ENCODE measurements at regions not wholly inside any gene's neighbourhood (a gene's known extent, or its start where the extent isn't known, plus 50 kb on each side); places are given as distances from the start of the nearest gene placed in this dataset.
A peak's percentile ranks its signal among the peaks of the same experiment; 100 is the strongest.

GRCh38 chr3:182172534-182172933, 460.8 kb downstream of the SOX2 start:
- H3K27me3 ChIP-seq (ENCODE audit: control insufficient read depth, insufficient read depth, low read length, poor library complexity, severe bottlenecking) = peaks cover 65% of the 10 kb centered on the region
- 74 to 92% methylated on average over 2 to 4 of the region's 4 CpGs for WGBS, 2 experiments (ENCODE audit: insufficient coverage in 1 of 2, insufficient read length in 1 of 2)

DNA sequence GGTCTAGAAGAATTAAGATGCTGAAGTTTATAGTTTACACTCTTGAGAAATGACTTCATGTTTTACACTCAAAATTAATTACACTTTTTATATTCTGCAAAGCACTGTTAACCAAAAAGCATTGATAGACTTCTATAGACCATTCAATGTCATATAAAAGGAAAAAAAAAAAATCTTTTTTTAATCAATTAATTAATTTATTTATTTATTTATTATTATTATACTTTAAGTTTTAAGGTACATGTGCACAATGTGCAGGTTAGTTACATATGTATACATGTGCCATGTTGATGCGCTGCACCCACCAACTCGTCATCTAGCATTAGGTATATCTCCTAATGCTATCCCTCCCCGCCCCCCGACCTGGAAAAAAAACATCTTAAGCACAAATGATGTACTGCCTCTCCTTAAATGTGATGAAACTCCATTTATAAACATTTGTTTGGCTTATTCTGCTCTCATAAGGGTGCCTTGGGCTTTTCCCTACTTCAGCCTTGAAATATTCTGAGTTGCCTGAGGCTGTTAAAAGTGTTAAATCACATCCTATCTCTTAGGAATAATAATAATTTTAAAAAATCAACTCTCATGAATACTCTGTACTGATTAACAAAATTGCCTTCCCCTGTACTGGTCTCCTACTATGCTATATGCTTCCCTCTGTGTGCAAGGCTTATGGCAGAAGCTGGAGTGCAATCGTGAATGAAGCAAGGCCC, 466.9 kb downstream of the SOX2 start:
- no peaks in the 10 kb centered on the region for H3K9me3 Mint-ChIP-seq

More at GRCh38 chr3:182172534-182172933, 460.8 kb downstream of the SOX2 start:
- H3K9me3 ChIP-seq (ENCODE audit: control insufficient read depth, low read length) = no peaks in the 10 kb centered on the region
- no peaks in the 10 kb centered on the region for H3K36me3 Mint-ChIP-seq (ENCODE audit: low read depth)
- no peaks in the 10 kb centered on the region for H3K36me3 ChIP-seq (ENCODE audit: control insufficient read depth, insufficient read depth, low read length)
- H3K4me1 ChIP-seq (ENCODE audit: control insufficient read depth, insufficient read depth, low read length) = no peaks in the 10 kb centered on the region
- no peak overlapping the region for H3K27ac ChIP-seq (ENCODE audit: low read depth, low read length)
- H3K4me1 Mint-ChIP-seq = peaks cover 4% of the 10 kb centered on the region
- H3K9me3 Mint-ChIP-seq = no peaks in the 10 kb centered on the region
- H3K9ac ChIP-seq (ENCODE audit: extremely low read depth, low read length, poor library complexity, severe bottlenecking) = no peak overlapping the region
- no peak overlapping the region for H3K4me3 ChIP-seq (ENCODE audit: low read length)
- no peak overlapping the region for H3K4me3 Mint-ChIP-seq
- peak; percentile 62 for DNase-seq
- TF ChIP-seq, protein P1, sequence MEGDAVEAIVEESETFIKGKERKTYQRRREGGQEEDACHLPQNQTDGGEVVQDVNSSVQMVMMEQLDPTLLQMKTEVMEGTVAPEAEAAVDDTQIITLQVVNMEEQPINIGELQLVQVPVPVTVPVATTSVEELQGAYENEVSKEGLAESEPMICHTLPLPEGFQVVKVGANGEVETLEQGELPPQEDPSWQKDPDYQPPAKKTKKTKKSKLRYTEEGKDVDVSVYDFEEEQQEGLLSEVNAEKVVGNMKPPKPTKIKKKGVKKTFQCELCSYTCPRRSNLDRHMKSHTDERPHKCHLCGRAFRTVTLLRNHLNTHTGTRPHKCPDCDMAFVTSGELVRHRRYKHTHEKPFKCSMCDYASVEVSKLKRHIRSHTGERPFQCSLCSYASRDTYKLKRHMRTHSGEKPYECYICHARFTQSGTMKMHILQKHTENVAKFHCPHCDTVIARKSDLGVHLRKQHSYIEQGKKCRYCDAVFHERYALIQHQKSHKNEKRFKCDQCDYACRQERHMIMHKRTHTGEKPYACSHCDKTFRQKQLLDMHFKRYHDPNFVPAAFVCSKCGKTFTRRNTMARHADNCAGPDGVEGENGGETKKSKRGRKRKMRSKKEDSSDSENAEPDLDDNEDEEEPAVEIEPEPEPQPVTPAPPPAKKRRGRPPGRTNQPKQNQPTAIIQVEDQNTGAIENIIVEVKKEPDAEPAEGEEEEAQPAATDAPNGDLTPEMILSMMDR (conservative IDR thresholded peaks at IDR 0.05) = no peak
- peaks cover 52% of the 10 kb centered on the region for H3K27me3 Mint-ChIP-seq (ENCODE audit: insufficient read depth)
- H3K27ac Mint-ChIP-seq = no peak overlapping the region

GRCh38 chr3:182179631-182180030, 467.9 kb downstream of the SOX2 start:
- Mint-ChIP-seq H3K36me3 (ENCODE audit: low read depth) (no peaks in the 10 kb centered on the region), H3K4me3 (no peak overlapping the region), H3K4me1 (peaks cover 35% of the 10 kb centered on the region), H3K27ac (no peak overlapping the region), H3K27me3 (ENCODE audit: insufficient read depth) (peaks cover 85% of the 10 kb centered on the region), H3K9me3 (no peaks in the 10 kb centered on the region)
- H3K4me1 ChIP-seq (ENCODE audit: control insufficient read depth, insufficient read depth, low read length) = peaks cover 15% of the 10 kb centered on the region
- H3K27ac ChIP-seq (ENCODE audit: low read depth, low read length) = no peak overlapping the region
- H3K9me3 ChIP-seq (ENCODE audit: control insufficient read depth, low read length) = no peaks in the 10 kb centered on the region
- H3K9ac ChIP-seq (ENCODE audit: extremely low read depth, low read length, poor library complexity, severe bottlenecking) = no peak overlapping the region
- TF ChIP-seq, protein P1 (conservative IDR thresholded peaks at IDR 0.05) = no peak
- 86 to 100% methylated on average over 1 of the region's 1 CpG for whole genome bisulfite sequencing, 2 experiments (ENCODE audit: insufficient coverage in 1 of 2, insufficient read length in 1 of 2)
- no peak for DNase-seq
- no peaks in the 10 kb centered on the region for H3K36me3 ChIP-seq (ENCODE audit: control insufficient read depth, insufficient read depth, low read length)
- peaks cover 72% of the 10 kb centered on the region for H3K27me3 ChIP-seq (ENCODE audit: control insufficient read depth, insufficient read depth, low read length, poor library complexity, severe bottlenecking)
- H3K4me3 ChIP-seq (ENCODE audit: low read length) = no peak overlapping the region

More for the DNA sequence above, 466.9 kb downstream of the SOX2 start:
- no peak for DNase-seq
- Histone ChIP-seq H3K27ac (ENCODE audit: low read depth, low read length) (no peak overlapping the region), H3K9me3 (ENCODE audit: control insufficient read depth, low read length) (no peaks in the 10 kb centered on the region), H3K4me1 (ENCODE audit: control insufficient read depth, insufficient read depth, low read length) (peaks cover 10% of the 10 kb centered on the region), H3K27me3 (ENCODE audit: control insufficient read depth, insufficient read depth, low read length, poor library complexity, severe bottlenecking) (peaks cover 78% of the 10 kb centered on the region), H3K9ac (ENCODE audit: extremely low read depth, low read length, poor library complexity, severe bottlenecking) (no peak overlapping the region), H3K4me3 (ENCODE audit: low read length) (no peak overlapping the region), H3K36me3 (ENCODE audit: control insufficient read depth, insufficient read depth, low read length) (no peaks in the 10 kb centered on the region)
- Mint-ChIP-seq H3K4me1 (peaks cover 28% of the 10 kb centered on the region), H3K27ac (no peak overlapping the region), H3K4me3 (no peak overlapping the region), H3K36me3 (ENCODE audit: low read depth) (no peaks in the 10 kb centered on the region), H3K27me3 (ENCODE audit: insufficient read depth) (peaks cover 86% of the 10 kb centered on the region)
- TF ChIP-seq, protein P1 (conservative IDR thresholded peaks at IDR 0.05) = no peak
- 96 to 97% methylated on average over 5 of the region's 5 CpGs for WGBS, 2 experiments (ENCODE audit: insufficient coverage in 1 of 2, insufficient read length in 1 of 2)
